NCI-H2196 treated with DMSO at 0.1 percent for 48 hours (cell line): ENCODE measurements at regions not wholly inside any gene's neighbourhood (a gene's known extent, or its start where the extent isn't known, plus 50 kb on each side); places are given as distances from the start of the nearest gene placed in this dataset.
"Not testable (repeated sequence)": the region's sequence is repeated elsewhere in the genome, so short reads cannot be mapped to it uniquely, and the experiment has no call there.

Experiments used
- DNase-seq: peaks from one replicate; lab custom pipeline; 2025; ENCODE audit not compliant: unreplicated experiment; lab: John Stamatoyannopoulos, UW

GRCh38 chr20:12069181-12069580, 151.5 kb downstream of the BTBD3 start:
- DNase-seq: no peak

- DNase-seq: no peak
Observed at GRCh38 chr20:12072221-12072953, 154.7 kb downstream of the BTBD3 start.

GRCh38 chr20:12072954-12073264, 155.2 kb downstream of the BTBD3 start:
- no peak for DNase-seq

- DNase-seq: no peak
Observed at GRCh38 chr20:12074111-12074655, 156.5 kb downstream of the BTBD3 start.

GRCh38 chr20:12076200-12076599, 158.5 kb downstream of the BTBD3 start:
- no peak for DNase-seq

DNA sequence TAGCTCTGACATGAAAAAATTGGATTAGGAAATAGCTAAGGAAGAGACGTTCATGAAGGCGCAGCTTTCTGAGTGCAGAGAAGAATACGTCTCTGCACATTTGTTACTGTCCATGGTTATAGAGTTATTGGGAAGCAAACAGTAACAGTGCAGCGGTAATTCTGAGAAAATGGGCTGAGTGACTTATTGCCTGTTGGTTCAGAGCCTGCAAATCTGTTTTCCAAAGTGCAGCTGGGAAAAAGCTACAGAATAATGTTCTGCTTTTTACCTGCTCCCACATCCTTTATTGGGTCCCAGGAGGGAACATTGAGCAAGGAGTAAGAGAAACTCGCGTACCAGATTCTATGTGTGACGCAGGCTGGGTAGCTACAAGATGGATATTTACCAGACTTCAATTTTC, 160.2 kb downstream of the BTBD3 start:
- DNase-seq: no peak

DNA sequence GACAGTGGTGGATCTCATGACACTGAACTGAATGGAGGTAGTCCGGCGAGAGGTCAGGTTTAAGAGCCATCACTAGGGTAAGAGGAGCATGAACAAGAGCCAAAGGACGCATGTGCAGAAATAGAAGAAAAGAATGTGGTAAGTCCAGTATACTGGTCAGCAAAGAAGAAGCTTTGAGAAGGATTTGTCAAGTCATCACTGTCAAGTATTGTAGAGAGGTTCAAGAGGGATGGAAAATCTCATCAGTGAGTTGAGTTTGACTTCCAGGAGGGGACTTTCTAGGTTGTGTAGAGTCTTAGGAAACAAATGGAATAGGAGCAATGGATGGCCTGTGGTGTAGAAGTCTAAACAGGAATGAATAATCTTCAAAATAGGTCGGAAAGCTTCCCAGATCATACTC, 161.8 kb downstream of the BTBD3 start:
- no peak for DNase-seq

DNA sequence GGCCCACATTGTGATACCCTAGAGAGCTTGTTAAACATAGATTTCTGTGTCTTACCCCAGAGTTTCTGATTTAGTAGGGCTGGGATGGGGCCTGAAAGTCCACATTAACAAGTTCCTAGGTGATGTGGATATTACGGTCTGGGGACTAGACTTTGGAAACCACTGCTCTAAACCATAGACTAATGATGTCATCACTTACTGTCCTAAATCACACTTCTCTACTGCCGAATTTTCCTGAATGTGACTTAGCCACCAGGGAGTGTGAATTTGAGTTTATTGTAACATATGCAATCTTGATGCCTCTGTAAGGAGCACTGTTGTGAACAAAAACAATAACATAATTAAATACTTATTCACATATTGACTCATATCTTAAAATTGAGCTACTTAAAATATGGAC, 165.6 kb downstream of the BTBD3 start:
- DNase-seq: no peak

GRCh38 chr20:12084482-12084881, 166.8 kb downstream of the BTBD3 start:
- DNase-seq: no peak

DNA sequence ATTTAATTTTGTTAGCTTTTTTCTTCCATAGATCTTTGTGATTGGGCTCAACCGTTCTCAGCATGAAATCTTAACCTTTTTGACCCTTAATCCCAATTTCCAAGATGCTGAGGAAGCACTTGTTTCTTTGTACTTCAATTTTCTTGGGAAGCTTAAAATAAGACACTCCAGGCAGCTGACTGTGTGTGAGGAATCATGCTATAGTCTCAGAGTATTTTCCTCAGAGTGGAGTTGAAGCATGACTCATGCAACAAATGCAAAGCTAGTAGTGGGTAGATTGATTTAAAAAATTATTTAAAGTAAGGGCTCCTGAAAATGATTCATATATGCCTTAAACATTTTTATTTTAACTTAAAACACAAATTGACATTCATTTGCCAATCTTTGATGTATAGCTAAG, 168.7 kb downstream of the BTBD3 start:
- no peak for DNase-seq

DNA sequence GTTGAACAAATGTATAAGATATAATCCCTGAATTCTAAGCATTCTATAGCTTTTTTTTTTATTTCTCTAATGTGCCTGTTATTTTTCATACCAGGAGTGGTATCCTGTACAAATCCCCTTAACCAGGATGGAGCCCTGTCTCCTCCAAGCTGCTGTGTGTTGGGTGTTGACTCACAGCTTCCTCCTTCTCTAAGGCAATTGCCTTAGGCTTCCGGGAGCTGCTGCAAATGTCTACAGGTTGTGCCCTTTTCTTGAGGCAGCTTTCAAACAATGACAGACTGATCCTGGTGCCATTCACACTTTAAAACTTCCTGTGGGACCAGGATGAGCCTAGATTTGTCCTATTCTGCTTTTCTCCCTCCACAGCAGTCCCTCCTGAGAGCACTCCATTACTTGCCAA, 173.2 kb downstream of the BTBD3 start:
- DNase-seq: no peak

DNA sequence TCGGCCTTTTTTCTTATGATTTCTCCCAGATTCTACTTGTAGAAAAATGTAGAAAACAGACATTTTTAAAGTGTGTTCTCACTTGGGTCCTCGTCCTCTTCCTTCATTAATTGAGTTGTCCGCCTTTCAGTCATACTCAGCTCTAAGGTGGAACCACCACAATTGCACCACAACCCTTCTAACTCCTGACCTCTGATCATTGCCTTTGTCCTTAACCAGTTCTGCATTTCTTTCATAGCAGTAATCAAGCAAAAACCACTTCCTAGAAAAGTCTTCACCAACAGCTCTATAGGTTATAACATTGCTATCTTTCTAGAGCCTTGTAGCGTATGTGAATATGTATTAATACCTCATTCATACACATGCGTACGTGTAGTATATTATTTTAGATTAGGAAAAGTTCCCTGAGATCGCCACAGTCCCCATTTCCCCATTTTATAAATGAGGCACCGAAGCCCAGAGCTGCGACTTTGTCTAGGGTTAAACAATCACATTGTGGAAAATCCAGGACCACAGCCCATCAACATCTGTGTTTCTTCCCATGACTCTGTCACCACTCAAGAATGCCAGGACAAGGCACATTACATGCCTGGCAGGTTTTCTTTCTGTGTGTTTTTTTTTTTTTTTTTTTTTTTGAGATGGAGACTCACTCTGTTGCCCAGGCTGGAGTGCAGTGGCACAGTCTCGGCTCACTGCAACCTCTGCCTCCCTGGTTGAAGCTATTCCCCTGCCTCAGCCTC, 175.5 kb downstream of the BTBD3 start:
- DNase-seq: no peak

- DNase-seq: not testable (repeated sequence)
Observed at GRCh38 chr20:12093797-12094190, 176.1 kb downstream of the BTBD3 start.

- no peak for DNase-seq
Observed at GRCh38 chr20:12095180-12095920, 177.7 kb downstream of the BTBD3 start.

DNA sequence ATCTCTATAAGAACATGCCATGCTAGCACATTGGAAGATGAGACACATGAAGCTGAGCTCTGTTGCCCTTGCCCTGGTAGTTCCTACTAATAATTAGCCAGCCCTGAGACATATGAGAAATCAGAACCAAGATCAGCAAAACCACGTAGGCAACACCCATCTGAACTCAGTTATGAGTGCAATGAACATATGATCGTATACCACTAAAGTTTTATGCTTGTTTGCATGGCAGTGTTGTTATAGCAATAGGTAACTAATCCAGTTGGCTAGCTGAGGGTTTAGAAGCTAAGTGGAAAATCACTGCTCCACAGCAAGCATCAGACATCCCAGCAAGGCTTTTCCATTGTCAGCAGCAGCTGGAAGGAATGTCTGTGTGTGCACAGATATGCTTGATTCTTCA, 180.7 kb downstream of the BTBD3 start:
- no peak for DNase-seq

DNA sequence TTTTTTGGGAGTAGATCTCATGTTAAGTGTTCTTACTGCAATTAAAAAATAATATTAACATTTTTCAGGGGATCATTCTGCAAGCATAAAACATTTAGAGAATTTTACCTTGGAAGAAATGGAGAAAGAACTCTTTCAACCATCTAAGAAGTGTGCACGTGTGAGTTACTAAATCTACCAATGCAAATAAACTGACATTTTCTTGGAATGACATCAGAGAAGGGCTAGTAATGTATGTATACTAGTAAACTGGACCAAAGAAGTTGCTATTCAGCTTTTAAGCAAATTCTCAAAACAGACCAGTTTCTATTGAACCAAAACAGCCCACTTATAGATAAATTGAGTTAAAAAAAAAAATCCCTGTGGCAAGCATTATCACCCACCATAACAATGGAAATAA, 191.2 kb downstream of the BTBD3 start:
- DNase-seq: no peak

DNA sequence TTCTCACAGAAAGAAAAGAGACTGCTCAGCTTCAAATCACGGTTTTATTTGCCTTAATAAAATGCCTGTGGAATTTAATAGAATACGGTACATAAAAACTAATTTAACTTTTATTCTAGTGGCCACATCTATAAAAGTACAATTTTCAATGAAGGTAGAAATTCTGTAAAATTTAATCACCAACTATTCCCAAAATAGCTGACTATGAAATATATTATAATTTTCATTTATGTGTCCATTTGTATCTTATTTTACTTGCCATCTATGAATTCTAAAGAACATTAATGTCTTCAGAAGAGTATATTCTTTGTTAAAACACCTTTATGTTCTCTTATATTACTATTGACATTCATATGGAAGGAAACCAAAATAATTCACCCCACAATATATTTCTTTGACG, 192.6 kb downstream of the BTBD3 start:
- no peak for DNase-seq

DNA sequence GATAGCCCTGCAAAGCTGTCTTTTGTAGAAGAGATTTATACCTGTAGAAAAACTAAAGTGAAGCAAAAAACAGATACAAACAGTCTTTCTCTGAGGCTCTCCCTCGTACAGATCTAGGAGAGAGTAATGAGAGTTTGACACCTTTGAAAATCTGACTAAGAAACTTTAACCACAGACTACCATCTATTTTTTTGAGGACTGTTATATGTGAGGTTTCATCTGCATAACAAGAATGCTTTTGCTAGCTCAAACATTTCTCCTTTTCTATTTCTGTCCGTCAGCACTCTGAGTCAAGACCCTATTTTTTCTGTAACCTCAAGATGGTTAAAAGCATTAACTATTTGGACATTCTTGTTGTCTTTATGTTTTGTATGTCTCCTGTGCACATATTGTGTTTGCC, 193.0 kb downstream of the BTBD3 start:
- DNase-seq: no peak

GRCh38 chr20:12111431-12112088, 193.9 kb downstream of the BTBD3 start:
- no peak for DNase-seq

- no peak for DNase-seq
Observed at GRCh38 chr20:12112089-12112474, 194.4 kb downstream of the BTBD3 start.

GRCh38 chr20:12112665-12113064, 195.0 kb downstream of the BTBD3 start:
- no peak for DNase-seq
